GM06990 (cell line): ENCODE measurements at regions not wholly inside any gene's neighbourhood (a gene's known extent, or its start where the extent isn't known, plus 50 kb on each side); places are given as distances from the start of the nearest gene placed in this dataset.

Experiments used
- DNase-seq: peaks from one replicate; pipeline ENCODE4 v3.0.0-alpha.2; 2011; ENCODE audit not compliant: insufficient read length; ENCODE audit errors: extremely low read depth
- H3K27me3 ChIP-seq: replicated peaks from 2 replicates; pipeline ENCODE4 v1.6.0; 2011; ENCODE audit warnings: low read length; ENCODE audit not compliant: control insufficient read depth, insufficient read depth
- H3K36me3 ChIP-seq: 2 replicates; pipeline ENCODE4 v1.5.1; 2011; ENCODE audit warnings: low read length; ENCODE audit not compliant: control insufficient read depth, insufficient read depth
- H3K4me3 ChIP-seq: replicated peaks from 2 replicates; pipeline ENCODE4 v1.5.1; 2011; ENCODE audit warnings: low read depth, mild to moderate bottlenecking, control low read depth, low read length
- CTCF ChIP-seq: IDR thresholded peaks from 2 replicates; pipeline ENCODE4 v1.5.1; 2011; ENCODE audit warnings: low read length, control low read depth, mild to moderate bottlenecking, inconsistent platforms; ENCODE audit not compliant: insufficient read depth, poor library complexity, severe bottlenecking

GRCh38 chr13:90700340-90700739, 647.1 kb upstream of the MIR17HG start:
- Histone ChIP-seq H3K27me3 (no peaks in the 10 kb centered on the region), H3K4me3 (no peak overlapping the region), H3K36me3 (no peaks in the 10 kb centered on the region)
- DNase-seq: no peak
- no peak for TF ChIP-seq CTCF

GRCh38 chr13:90701264-90701663, 646.2 kb upstream of the MIR17HG start:
- DNase-seq: no peak
- H3K36me3 ChIP-seq: no peaks in the 10 kb centered on the region
- no peak overlapping the region for H3K4me3 ChIP-seq
- no peaks in the 10 kb centered on the region for H3K27me3 ChIP-seq
- TF ChIP-seq CTCF: no peak

- Histone ChIP-seq H3K27me3 (no peaks in the 10 kb centered on the region), H3K4me3 (no peak overlapping the region), H3K36me3 (no peaks in the 10 kb centered on the region)
- no peak for TF ChIP-seq CTCF
- no peak for DNase-seq
Observed at GRCh38 chr13:90702050-90702449, 645.4 kb upstream of the MIR17HG start.

- Histone ChIP-seq H3K36me3 (no peaks in the 10 kb centered on the region), H3K4me3 (no peak overlapping the region), H3K27me3 (no peaks in the 10 kb centered on the region)
- no peak for TF ChIP-seq CTCF
- DNase-seq: no peak
Observed at GRCh38 chr13:90706631-90707030, 640.9 kb upstream of the MIR17HG start.

- no peak for DNase-seq
Observed at GRCh38 chr13:90708128-90708527, 639.4 kb upstream of the MIR17HG start.

More at GRCh38 chr13:90708128-90708527, 639.4 kb upstream of the MIR17HG start:
- Histone ChIP-seq H3K27me3 (no peaks in the 10 kb centered on the region), H3K36me3 (no peaks in the 10 kb centered on the region), H3K4me3 (no peak overlapping the region)
- TF ChIP-seq CTCF: no peak
